B cell (primary cell): ENCODE measurements at regions not wholly inside any gene's neighbourhood (a gene's known extent, or its start where the extent isn't known, plus 50 kb on each side); places are given as distances from the start of the nearest gene placed in this dataset.

ENCODE experiments used
- EZH2 ChIP-seq: IDR thresholded peaks from 2 replicates; pipeline ENCODE4 v1.6.1; 2012; ENCODE audit warnings: borderline replicate concordance, low read depth, mild to moderate bottlenecking, moderate library complexity, low read length; ENCODE audit not compliant: insufficient read depth, poor library complexity, severe bottlenecking
- TF ChIP-seq, protein P1 (sequence below): fragments of 200-600 bp; IDR thresholded peaks from one replicate; pipeline ENCODE4 v1.8.0; 2022; ENCODE audit warnings: antibody characterized with exemption, mild to moderate bottlenecking

DNA sequence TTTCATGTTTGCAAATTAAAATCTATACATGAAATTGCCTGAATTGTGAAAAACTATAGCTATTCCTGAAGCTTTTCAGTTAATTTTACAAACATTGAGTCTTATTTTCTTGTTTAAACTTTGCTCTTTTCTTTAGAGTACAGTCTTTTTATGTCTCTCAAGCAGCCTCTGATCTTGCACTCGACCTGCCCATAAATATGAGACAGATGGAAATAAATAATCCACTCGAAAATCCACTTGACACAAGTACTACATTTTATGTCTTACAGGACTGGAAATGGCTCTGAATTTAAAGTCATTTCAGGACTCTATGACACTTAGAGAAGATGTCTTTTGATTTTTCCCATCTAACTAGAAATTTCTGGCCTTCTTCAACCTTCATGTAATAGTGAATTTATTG is 283.8 kb downstream of the USP25 start:
- TF ChIP-seq, protein P1, sequence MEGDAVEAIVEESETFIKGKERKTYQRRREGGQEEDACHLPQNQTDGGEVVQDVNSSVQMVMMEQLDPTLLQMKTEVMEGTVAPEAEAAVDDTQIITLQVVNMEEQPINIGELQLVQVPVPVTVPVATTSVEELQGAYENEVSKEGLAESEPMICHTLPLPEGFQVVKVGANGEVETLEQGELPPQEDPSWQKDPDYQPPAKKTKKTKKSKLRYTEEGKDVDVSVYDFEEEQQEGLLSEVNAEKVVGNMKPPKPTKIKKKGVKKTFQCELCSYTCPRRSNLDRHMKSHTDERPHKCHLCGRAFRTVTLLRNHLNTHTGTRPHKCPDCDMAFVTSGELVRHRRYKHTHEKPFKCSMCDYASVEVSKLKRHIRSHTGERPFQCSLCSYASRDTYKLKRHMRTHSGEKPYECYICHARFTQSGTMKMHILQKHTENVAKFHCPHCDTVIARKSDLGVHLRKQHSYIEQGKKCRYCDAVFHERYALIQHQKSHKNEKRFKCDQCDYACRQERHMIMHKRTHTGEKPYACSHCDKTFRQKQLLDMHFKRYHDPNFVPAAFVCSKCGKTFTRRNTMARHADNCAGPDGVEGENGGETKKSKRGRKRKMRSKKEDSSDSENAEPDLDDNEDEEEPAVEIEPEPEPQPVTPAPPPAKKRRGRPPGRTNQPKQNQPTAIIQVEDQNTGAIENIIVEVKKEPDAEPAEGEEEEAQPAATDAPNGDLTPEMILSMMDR = no peak
- TF ChIP-seq EZH2 = no peak
